ENCODE measurements at regions not wholly inside any gene's neighbourhood (a gene's known extent, or its start where the extent isn't known, plus 50 kb on each side); places are given as distances from the start of the nearest gene placed in this dataset.

DNA sequence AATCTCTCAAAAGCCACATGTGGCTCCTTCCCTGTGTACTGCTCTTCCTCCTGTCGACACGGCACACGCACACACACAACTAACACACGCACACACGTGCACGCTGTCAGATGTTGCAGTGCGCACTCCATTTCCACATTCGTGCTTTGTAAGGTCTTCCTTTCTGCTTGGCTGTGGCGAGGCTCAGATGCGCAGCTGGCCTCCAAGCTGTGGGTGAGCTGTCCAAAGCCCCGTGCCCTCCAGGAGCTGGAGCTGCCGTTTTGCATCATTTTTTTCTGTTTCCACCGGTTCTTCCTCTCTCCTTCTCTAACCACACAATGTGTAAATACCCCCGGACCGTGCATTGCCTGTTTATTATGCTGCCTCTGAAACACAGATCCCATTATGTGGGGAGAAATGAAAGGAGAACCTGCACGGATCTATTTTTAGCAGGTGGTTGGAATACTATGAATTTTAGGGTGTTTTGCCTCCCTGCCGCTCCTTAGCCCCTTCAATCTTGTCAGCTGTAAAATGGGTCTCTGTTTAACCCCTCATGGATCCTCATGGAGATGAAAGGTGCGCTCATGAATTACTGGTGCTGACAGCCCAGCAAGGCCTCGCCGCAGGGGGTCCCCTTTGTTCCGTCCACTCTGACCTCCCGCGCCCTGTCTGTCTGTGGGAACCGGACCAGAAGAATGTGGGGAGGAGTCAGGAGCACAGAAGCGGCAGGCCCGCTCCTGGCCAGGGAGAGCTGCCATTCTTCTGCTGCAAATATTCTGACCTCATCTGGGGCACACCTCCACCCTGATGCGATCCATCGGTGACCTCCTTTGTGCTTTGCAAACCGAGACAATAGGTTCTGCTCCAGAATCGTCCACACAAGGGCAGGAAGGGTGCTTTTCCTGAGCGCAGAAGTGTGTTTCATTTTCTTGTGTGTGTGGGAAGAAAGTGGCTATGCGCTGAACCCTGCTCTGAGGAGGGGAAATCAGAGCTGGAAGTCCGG, 137.7 kb downstream of the SOX1 start:
- no peak for TF ChIP-seq CTCF (IDR thresholded peaks at IDR 0.05)
- H3K4me1 ChIP-seq (ENCODE audit: low read depth), result peaks cover 3% of the 10 kb centered on the region
- intact Hi-C loops (cut with DNase I, micrococcal nuclease), result no loop called here
- no peaks in the 10 kb centered on the region for H3K36me3 ChIP-seq (ENCODE audit: low read depth)
- peak; percentile 47 for ATAC-seq
- DNase-seq, result no peak
- no peak overlapping the region for H3K4me3 ChIP-seq
- H3K9me3 ChIP-seq, result no peaks in the 10 kb centered on the region

GRCh38 chr13:112205990-112206389, 139.0 kb downstream of the SOX1 start:
- Histone ChIP-seq H3K4me1 (ENCODE audit: low read depth) (peaks cover 3% of the 10 kb centered on the region), H3K4me3 (no peak overlapping the region), H3K9me3 (no peaks in the 10 kb centered on the region), H3K36me3 (ENCODE audit: low read depth) (no peaks in the 10 kb centered on the region)
- DNase-seq (no peak), ATAC-seq (no peak)
- no peak for TF ChIP-seq CTCF (IDR thresholded peaks at IDR 0.05)
- intact Hi-C loops (cut with DNase I, micrococcal nuclease), result no loop called here

GRCh38 chr13:112207129-112207528, 140.2 kb downstream of the SOX1 start:
- Histone ChIP-seq H3K36me3 (ENCODE audit: low read depth) (no peaks in the 10 kb centered on the region), H3K9me3 (no peaks in the 10 kb centered on the region), H3K4me1 (ENCODE audit: low read depth) (peaks cover 3% of the 10 kb centered on the region), H3K4me3 (no peak overlapping the region)
- ATAC-seq (no peak), DNase-seq (no peak)
- TF ChIP-seq CTCF (IDR thresholded peaks at IDR 0.05), result no peak
- intact Hi-C loops (cut with DNase I, micrococcal nuclease), result no loop called here

DNA sequence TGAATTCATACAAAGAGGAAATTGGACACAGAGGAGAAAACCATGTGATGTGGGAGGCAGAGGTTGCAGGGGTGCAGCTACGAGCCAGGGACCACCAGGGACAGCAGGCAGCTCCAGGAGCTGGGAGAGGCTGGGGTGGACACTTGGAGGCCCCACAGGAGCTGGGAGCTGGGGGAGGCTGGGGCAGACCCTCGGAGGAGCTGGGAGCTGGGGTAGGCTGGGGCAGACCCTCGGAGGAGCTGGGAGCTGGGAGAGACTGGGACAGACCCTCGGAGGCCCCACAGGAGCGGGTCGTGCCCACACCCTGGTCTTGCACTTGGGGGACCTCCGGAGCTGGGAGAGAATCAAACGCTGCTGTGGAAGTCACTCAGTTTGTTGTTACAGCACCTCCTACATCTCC, 141.7 kb downstream of the SOX1 start:
- H3K9me3 ChIP-seq, result no peaks in the 10 kb centered on the region
- ATAC-seq, result no peak
- no peak overlapping the region for H3K4me3 ChIP-seq
- no peaks in the 10 kb centered on the region for H3K36me3 ChIP-seq (ENCODE audit: low read depth)
- peaks cover 3% of the 10 kb centered on the region for H3K4me1 ChIP-seq (ENCODE audit: low read depth)
- no peak for TF ChIP-seq CTCF (IDR thresholded peaks at IDR 0.05)
- intact Hi-C loops (cut with DNase I, micrococcal nuclease), result no loop called here
- no peak for DNase-seq

DNA sequence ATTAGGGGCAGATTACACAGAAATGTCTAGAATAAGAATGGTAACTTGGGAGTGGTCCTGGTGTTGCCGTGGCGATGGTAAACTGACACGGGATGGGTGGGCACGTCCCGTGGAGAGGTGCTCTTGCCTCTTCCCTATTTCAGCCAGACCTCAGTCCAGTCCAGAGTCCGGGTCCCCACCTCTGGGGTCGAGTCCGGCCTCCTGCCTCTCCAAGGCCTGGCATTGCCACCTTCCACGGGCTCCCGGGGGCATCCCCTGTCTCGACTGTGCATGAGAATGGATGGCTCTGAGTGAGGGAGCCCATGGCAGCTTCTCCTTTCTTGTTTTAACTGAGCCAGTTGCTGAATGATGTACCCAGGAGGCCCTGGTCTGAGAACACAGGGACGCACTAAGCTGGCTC, 142.3 kb downstream of the SOX1 start:
- H3K9me3 ChIP-seq, result no peaks in the 10 kb centered on the region
- no peak for TF ChIP-seq CTCF (IDR thresholded peaks at IDR 0.05)
- peaks cover 3% of the 10 kb centered on the region for H3K4me1 ChIP-seq (ENCODE audit: low read depth)
- intact Hi-C loops (cut with DNase I, micrococcal nuclease), result no loop called here
- ATAC-seq, result no peak
- no peak for DNase-seq
- no peak overlapping the region for H3K4me3 ChIP-seq
- no peaks in the 10 kb centered on the region for H3K36me3 ChIP-seq (ENCODE audit: low read depth)
